Activated CD8-positive, alpha-beta T cell treated with anti-CD3 and anti-CD28 coated beads, Interleukin-2, amount 10 ng/mL, durations not matched to agents 7 days and 5 days (primary cell): ENCODE measurements at regions not wholly inside any gene's neighbourhood (a gene's known extent, or its start where the extent isn't known, plus 50 kb on each side); places are given as distances from the start of the nearest gene placed in this dataset.
"Not testable (repeated sequence)": the region's sequence is repeated elsewhere in the genome, so short reads cannot be mapped to it uniquely, and the experiment has no call there.

Source experiments
- ATAC-seq: fragments of 150-1000 bp; cut with Tn5 transposase; one replicate; pipeline ENCODE4 v1.10.0; 2021; ENCODE audit warnings: moderate library complexity
- CTCF ChIA-PET: fragments of 350-600 bp; sonication (Branson Sonifier 250); formaldehyde crosslinking; loops from one replicate; lab custom pipeline; 2021; ENCODE audit warnings: antibody characterized with exemption; lab: Charles Lee
- POLR2A ChIA-PET: fragments of 350-600 bp; sonication (Branson Sonifier 250); formaldehyde crosslinking; loops from one replicate; lab custom pipeline; 2021; ENCODE audit warnings: antibody characterized with exemption; lab: Charles Lee
- DNase-seq: peaks from one replicate; pipeline ENCODE4 v3.0.0-alpha.2; 2020
- H3K27ac Mint-ChIP-seq: one replicate; pipeline ENCODE4 v1.8.0; 2021; ENCODE audit warnings: mild to moderate bottlenecking, mixed read lengths
- H3K27me3 Mint-ChIP-seq: one replicate; pipeline ENCODE4 v1.8.0; 2021; ENCODE audit warnings: low read depth, mixed read lengths
- H3K36me3 Mint-ChIP-seq: one replicate; pipeline ENCODE4 v1.8.0; 2021; ENCODE audit warnings: low read depth, mixed read lengths
- H3K4me1 Mint-ChIP-seq: one replicate; pipeline ENCODE4 v1.8.0; 2021; ENCODE audit warnings: low read depth, mixed read lengths
- H3K4me3 Mint-ChIP-seq: one replicate; pipeline ENCODE4 v1.8.0; 2021; ENCODE audit warnings: mild to moderate bottlenecking, mixed read lengths
- H3K9me3 Mint-ChIP-seq: one replicate; pipeline ENCODE4 v1.8.0; 2022; ENCODE audit warnings: mixed read lengths; ENCODE audit not compliant: insufficient read depth

DNA sequence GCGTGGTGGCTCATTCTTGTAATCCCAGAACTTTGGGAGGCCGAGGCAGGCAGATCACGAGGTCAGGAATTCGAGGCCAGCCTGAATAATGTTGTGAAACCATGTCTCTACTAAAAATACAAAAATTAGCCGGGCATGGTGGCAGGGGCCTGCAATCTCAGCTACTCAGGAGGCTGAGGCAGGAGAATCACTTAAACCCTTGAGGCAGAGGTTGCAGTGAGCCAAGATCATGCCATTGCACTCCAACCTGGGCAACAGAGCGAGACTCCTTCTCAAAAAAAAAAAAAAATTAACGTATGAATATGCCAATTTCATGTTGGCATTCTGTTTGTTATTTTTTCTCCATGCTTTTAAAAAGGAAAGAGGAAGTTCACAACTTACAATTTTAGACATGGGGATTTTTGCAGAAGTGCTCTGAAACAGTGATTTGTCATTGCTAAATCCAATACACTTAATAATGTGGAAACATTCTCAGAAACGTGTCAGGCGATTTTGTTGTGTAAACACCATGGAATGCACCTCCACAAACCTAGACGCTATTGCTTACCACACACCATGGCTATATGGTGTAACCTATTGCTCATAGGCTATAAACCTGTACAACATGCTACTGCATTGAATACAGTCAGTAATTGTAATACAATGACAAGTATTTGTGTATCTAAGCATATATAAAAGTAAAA is 115.9 kb upstream of the PCDH20 start:
- CTCF ChIA-PET, result no interaction called here
- DNase-seq (no peak), ATAC-seq (no peak)
- H3K4me1 Mint-ChIP-seq, result no peaks in the 10 kb centered on the region
- peaks cover 14% of the 10 kb centered on the region for H3K9me3 Mint-ChIP-seq
- H3K27ac Mint-ChIP-seq, result no peak overlapping the region
- H3K36me3 Mint-ChIP-seq, result no peaks in the 10 kb centered on the region
- H3K27me3 Mint-ChIP-seq, result no peaks in the 10 kb centered on the region
- H3K4me3 Mint-ChIP-seq, result no peak overlapping the region
- POLR2A ChIA-PET, result no interaction called here

DNA sequence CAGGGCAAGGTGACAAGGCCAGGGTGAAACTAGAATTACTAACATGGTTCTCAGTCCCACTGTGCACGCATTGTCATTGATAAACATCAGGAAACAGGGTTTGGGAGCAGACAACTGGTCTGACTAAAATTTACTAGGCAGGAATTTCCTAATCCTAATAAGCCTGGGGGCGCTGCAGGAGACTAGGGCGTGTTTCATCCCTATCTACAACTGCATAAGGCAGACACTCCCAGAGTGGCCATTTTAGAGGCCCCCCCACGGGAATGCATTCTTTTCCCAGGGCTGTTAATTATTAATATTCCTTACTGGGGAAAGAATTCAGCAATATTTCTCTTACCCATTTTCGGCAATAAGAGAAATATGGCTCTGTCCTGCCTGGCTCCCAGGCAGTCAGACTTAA is 103.6 kb upstream of the PCDH20 start:
- H3K36me3 Mint-ChIP-seq, H3K4me1 Mint-ChIP-seq, H3K27ac Mint-ChIP-seq, POLR2A ChIA-PET, CTCF ChIA-PET, DNase-seq, ATAC-seq, H3K4me3 Mint-ChIP-seq, H3K27me3 Mint-ChIP-seq: not testable (repeated sequence)
- peaks cover 10% of the 10 kb centered on the region for H3K9me3 Mint-ChIP-seq

DNA sequence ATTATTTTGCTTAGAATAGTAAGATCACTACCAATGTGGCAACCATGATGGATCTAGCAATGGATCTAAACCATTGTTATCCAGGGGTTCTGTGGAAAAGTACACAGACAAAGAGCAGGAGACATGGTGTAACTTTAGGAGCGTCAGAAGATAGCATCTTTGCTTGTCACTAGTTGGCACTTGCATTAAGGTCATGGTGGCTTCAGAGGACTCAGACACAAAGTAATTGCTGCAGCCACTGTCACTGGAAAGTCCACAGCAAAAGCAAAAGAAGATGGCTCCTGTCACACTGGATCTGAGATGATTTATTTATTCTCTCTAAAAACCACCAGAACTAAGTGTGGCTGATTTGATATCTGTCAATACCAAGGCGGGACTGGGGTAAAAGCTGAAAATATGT is 93.3 kb upstream of the PCDH20 start:
- ATAC-seq, result no peak
- POLR2A ChIA-PET, result no interaction called here
- Mint-ChIP-seq H3K27me3 (no peaks in the 10 kb centered on the region), H3K36me3 (no peaks in the 10 kb centered on the region), H3K4me1 (no peaks in the 10 kb centered on the region), H3K9me3 (peaks cover 7% of the 10 kb centered on the region), H3K27ac (no peak overlapping the region), H3K4me3 (no peak overlapping the region)
- no peak for DNase-seq
- CTCF ChIA-PET, result no interaction called here

- Mint-ChIP-seq H3K27me3 (no peaks in the 10 kb centered on the region), H3K4me3 (no peak overlapping the region), H3K9me3 (peaks cover 6% of the 10 kb centered on the region), H3K4me1 (no peaks in the 10 kb centered on the region), H3K36me3 (no peaks in the 10 kb centered on the region), H3K27ac (no peak overlapping the region)
- CTCF ChIA-PET, result no interaction called here
- POLR2A ChIA-PET, result no interaction called here
- ATAC-seq (no peak), DNase-seq (no peak)
These were observed 84.5 kb upstream of the PCDH20 start for GRCh38 chr13:61500176-61500575.

- Mint-ChIP-seq H3K4me1 (no peaks in the 10 kb centered on the region), H3K36me3 (no peaks in the 10 kb centered on the region), H3K27ac (no peak overlapping the region), H3K9me3 (peaks cover 3% of the 10 kb centered on the region), H3K27me3 (no peaks in the 10 kb centered on the region), H3K4me3 (no peak overlapping the region)
- DNase-seq (no peak), ATAC-seq (no peak)
- ChIA-PET CTCF (no interaction called here), POLR2A (no interaction called here)
These were observed 80.0 kb upstream of the PCDH20 start for GRCh38 chr13:61495648-61496047.

GRCh38 chr13:61493556-61493955 is 77.9 kb upstream of the PCDH20 start:
- H3K27me3 Mint-ChIP-seq, POLR2A ChIA-PET, H3K4me3 Mint-ChIP-seq, H3K9me3 Mint-ChIP-seq, DNase-seq, H3K4me1 Mint-ChIP-seq, H3K27ac Mint-ChIP-seq, ATAC-seq, H3K36me3 Mint-ChIP-seq, CTCF ChIA-PET: not testable (repeated sequence)

DNA sequence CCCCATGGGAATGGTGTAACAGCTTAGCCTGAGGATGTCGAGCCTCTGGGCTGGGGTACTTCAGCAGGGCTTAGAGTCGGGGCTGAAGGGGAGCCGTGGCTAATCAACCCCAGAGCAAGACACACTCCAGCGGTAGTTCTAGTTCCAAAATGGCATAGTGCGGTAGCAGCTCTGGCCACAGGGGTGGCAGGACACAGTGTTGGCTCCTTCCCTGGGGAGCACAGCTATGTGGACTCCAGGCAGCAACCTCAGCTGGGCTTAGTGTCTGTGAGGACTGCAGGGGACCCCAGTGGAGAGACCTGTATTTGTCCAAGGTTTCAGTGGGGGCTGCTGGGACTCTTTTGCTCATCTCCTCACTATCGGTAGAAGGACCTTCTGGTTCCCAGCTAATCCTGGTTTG is 70.8 kb upstream of the PCDH20 start:
- H3K36me3 Mint-ChIP-seq, result no peaks in the 10 kb centered on the region
- no peaks in the 10 kb centered on the region for H3K4me1 Mint-ChIP-seq
- no peak for DNase-seq
- no peaks in the 10 kb centered on the region for H3K27me3 Mint-ChIP-seq
- peaks cover 20% of the 10 kb centered on the region for H3K9me3 Mint-ChIP-seq
- POLR2A ChIA-PET, result no interaction called here
- H3K27ac Mint-ChIP-seq, result no peak overlapping the region
- no peak for ATAC-seq
- CTCF ChIA-PET, result no interaction called here
- H3K4me3 Mint-ChIP-seq, result no peak overlapping the region

DNA sequence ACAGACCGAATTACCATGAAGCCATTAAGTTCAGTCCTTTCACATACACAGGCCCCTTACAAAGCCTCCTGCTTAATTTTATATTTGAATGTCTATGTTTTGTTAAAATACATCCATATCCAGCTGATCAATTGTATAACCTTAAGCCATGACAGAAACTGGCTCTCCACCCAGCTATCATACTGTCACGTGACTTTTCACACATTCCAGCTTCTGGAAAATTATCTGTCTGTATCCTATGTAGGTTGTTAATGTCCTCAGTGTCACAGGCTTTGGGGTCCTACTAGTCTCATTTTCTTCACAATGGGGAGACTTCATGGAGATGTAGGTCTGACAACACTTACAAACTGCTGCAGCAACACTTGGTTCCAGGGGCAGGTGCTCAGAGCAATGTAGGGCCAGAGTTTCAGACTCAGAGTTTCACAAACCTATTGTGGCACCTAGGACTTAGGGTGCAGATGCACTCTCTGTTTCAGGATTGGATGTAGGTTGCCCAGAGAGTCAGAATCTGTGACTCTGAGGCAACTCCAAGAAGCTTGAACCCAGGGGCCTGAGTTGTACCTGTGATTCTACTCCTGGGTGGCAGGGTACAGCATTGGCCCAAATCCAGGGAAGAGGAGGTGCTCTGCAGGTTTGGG is 69.6 kb upstream of the PCDH20 start:
- Mint-ChIP-seq H3K27ac (no peak overlapping the region), H3K36me3 (no peaks in the 10 kb centered on the region), H3K4me3 (no peak overlapping the region), H3K9me3 (peaks cover 20% of the 10 kb centered on the region), H3K4me1 (no peaks in the 10 kb centered on the region), H3K27me3 (no peaks in the 10 kb centered on the region)
- POLR2A ChIA-PET, result no interaction called here
- DNase-seq (no peak), ATAC-seq (no peak)
- CTCF ChIA-PET, result interaction anchor here (0.5 kb wide), 1 partner anchor 173 kb away, joined by 3 read pairs; no protein-coding TSS in a partner anchor

DNA sequence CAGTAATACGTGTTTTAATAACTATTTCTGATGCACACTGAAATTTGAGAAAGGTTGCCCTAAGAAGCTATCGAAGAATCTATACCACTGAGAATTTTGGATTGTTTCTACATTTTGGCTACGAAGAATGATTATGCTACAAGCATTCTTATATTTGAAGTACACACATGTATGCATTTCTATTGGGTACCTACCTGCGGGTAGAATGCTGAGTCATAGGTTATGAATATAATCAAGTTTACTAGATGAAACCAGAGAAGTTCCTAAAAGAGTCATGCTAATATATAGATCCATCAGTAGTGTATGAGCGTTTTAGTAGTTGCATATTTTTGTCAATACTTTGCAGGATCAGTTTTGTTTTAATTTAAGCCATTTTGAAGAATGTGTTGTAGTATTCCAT is 62.0 kb upstream of the PCDH20 start:
- POLR2A ChIA-PET, result no interaction called here
- no peak for DNase-seq
- no peak for ATAC-seq

DNA sequence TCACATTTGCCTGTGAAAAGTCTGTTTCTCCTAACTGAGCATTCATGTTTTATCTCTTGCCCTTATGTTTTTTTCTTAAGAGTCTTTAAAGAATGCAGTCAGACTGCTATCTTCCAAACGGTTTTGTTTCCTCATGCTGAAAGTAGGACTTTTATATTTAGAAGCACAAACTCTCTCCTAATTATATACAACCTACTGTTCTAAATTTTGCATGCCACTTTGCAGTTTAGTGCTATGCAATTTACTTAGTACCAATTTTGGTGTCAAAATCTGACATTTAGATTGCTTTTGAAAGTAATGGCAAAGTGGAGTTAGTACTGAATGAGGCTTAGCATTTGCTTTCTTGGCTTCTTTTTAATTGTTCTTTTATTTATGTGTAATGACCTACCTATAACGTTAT is 55.1 kb upstream of the PCDH20 start:
- no peak overlapping the region for H3K27ac Mint-ChIP-seq
- H3K4me1 Mint-ChIP-seq, result no peaks in the 10 kb centered on the region
- no peak overlapping the region for H3K4me3 Mint-ChIP-seq
- ATAC-seq, result no peak
- DNase-seq, result no peak
- POLR2A ChIA-PET, result no interaction called here
- H3K27me3 Mint-ChIP-seq, result no peaks in the 10 kb centered on the region
- H3K36me3 Mint-ChIP-seq, result no peaks in the 10 kb centered on the region
- H3K9me3 Mint-ChIP-seq, result peaks cover 3% of the 10 kb centered on the region
- CTCF ChIA-PET, result no interaction called here

More for the DNA sequence above, 62.0 kb upstream of the PCDH20 start:
- peaks cover 12% of the 10 kb centered on the region for H3K9me3 Mint-ChIP-seq
- CTCF ChIA-PET, result no interaction called here
- no peak overlapping the region for H3K4me3 Mint-ChIP-seq
- H3K36me3 Mint-ChIP-seq, result no peaks in the 10 kb centered on the region
- no peaks in the 10 kb centered on the region for H3K4me1 Mint-ChIP-seq
- no peak overlapping the region for H3K27ac Mint-ChIP-seq
- no peaks in the 10 kb centered on the region for H3K27me3 Mint-ChIP-seq

GRCh38 chr13:61466280-61466679 is 50.6 kb upstream of the PCDH20 start:
- Mint-ChIP-seq H3K4me3 (no peak overlapping the region), H3K36me3 (no peaks in the 10 kb centered on the region), H3K9me3 (peaks cover 3% of the 10 kb centered on the region), H3K4me1 (no peaks in the 10 kb centered on the region), H3K27ac (no peak overlapping the region), H3K27me3 (no peaks in the 10 kb centered on the region)
- POLR2A ChIA-PET, result no interaction called here
- DNase-seq (no peak), ATAC-seq (no peak)
- CTCF ChIA-PET, result no interaction called here
